Hepatocyte (in vitro differentiated cells): ENCODE measurements at regions not wholly inside any gene's neighbourhood (a gene's known extent, or its start where the extent isn't known, plus 50 kb on each side); places are given as distances from the start of the nearest gene placed in this dataset.

Experiments used
- EZH2 ChIP-seq: fragments of 200-600 bp; sonication (generic); IDR thresholded peaks from 2 replicates; pipeline ENCODE4 v1.6.1; 2016; ENCODE audit warnings: antibody characterized with exemption, mild to moderate bottlenecking, borderline replicate concordance
- TF ChIP-seq, protein P1 (sequence below): fragments of 200-600 bp; sonication (generic); IDR thresholded peaks from 2 replicates; pipeline ENCODE4 v1.5.1; 2016; ENCODE audit warnings: antibody characterized with exemption, mild to moderate bottlenecking; ENCODE audit not compliant: poor library complexity

DNA sequence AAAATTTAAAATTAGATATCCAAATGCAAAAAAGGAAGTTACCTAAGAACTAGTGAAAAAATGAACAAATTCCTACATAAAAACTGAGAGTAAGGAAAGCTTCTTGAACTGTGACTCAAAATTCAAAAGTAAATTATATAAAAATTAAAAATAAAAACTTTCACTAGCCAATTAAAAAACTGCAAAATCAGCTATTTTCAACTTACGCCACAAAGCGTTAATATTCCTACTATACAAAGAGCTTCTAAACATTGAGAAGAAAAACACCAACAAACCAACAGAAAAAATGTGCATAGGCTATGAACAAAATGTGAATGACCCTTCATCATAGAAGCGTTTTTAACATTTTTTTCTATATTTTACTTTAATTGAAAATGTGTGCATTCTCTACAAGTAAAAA, 445.7 kb downstream of the CDH2 start:
- no peak for TF ChIP-seq EZH2
- TF ChIP-seq, protein P1, sequence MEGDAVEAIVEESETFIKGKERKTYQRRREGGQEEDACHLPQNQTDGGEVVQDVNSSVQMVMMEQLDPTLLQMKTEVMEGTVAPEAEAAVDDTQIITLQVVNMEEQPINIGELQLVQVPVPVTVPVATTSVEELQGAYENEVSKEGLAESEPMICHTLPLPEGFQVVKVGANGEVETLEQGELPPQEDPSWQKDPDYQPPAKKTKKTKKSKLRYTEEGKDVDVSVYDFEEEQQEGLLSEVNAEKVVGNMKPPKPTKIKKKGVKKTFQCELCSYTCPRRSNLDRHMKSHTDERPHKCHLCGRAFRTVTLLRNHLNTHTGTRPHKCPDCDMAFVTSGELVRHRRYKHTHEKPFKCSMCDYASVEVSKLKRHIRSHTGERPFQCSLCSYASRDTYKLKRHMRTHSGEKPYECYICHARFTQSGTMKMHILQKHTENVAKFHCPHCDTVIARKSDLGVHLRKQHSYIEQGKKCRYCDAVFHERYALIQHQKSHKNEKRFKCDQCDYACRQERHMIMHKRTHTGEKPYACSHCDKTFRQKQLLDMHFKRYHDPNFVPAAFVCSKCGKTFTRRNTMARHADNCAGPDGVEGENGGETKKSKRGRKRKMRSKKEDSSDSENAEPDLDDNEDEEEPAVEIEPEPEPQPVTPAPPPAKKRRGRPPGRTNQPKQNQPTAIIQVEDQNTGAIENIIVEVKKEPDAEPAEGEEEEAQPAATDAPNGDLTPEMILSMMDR: no peak
